ENCODE measurements at regions not wholly inside any gene's neighbourhood (a gene's known extent, or its start where the extent isn't known, plus 50 kb on each side); places are given as distances from the start of the nearest gene placed in this dataset.

GRCh38 chr18:54764786-54765185, 63.5 kb upstream of the RAB27B start:
- TF ChIP-seq CTCF (IDR thresholded peaks at IDR 0.05) (no peak), EP300 (IDR thresholded peaks at IDR 0.05) (no peak)

Data from tibial nerve (tissue), 4 donors.